GM23338 (cell line): ENCODE measurements at regions not wholly inside any gene's neighbourhood (a gene's known extent, or its start where the extent isn't known, plus 50 kb on each side); places are given as distances from the start of the nearest gene placed in this dataset.

Source experiments
- EZH2 ChIP-seq: fragments of 200-600 bp; sonication (generic); IDR thresholded peaks from one replicate; pipeline ENCODE4 v1.8.0; 2017; ENCODE audit warnings: antibody characterized with exemption, mild to moderate bottlenecking, low read depth; ENCODE audit not compliant: unreplicated experiment
- JUNB ChIP-seq: IDR thresholded peaks from one replicate; pipeline ENCODE4 v1.6.1; 2016; ENCODE audit warnings: antibody characterized with exemption; ENCODE audit not compliant: unreplicated experiment
- POLR2AphosphoS5 ChIP-seq: IDR thresholded peaks from 2 replicates; pipeline ENCODE4 v1.6.1; 2016; ENCODE audit warnings: antibody characterized with exemption, low read depth
- TF ChIP-seq, protein P1 (sequence below), 2 experiments: fragments of 200-600 bp in 1 of 2; sonication (generic) in 1 of 2; conservative IDR thresholded peaks; 2 replicates each; pipeline versions ENCODE4 v1.5.1 to v1.6.1; 2016 to 2017; ENCODE audit warnings: antibody characterized with exemption in 2 of 2, low read depth in 2 of 2, mild to moderate bottlenecking in 2 of 2, moderate library complexity in 1 of 2
- TF ChIP-seq, protein P2 (sequence below): IDR thresholded peaks from one replicate; pipeline ENCODE4 v1.6.1; 2018; ENCODE audit warnings: antibody characterized with exemption; ENCODE audit not compliant: unreplicated experiment

DNA sequence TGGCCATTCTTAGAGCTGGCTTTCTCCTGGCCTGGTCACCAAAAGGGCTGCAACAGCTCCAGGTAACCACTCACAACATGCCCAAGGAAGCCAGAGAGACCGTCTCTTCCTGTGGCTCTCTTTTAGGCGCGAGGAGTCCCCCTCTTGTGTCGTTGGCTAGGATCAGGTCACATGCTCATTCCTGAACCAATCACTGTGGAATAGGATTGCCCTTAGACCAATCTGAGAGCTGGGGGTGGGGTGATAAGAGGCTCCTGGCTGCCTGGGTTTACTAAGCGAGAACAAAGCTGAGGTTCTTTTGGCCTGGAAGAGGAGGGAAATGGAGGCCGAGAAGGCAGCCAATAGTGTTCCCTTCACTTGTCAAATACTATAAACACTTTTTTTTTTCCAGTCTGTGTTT is 452.1 kb upstream of the PROX1 start:
- TF ChIP-seq, protein P1, sequence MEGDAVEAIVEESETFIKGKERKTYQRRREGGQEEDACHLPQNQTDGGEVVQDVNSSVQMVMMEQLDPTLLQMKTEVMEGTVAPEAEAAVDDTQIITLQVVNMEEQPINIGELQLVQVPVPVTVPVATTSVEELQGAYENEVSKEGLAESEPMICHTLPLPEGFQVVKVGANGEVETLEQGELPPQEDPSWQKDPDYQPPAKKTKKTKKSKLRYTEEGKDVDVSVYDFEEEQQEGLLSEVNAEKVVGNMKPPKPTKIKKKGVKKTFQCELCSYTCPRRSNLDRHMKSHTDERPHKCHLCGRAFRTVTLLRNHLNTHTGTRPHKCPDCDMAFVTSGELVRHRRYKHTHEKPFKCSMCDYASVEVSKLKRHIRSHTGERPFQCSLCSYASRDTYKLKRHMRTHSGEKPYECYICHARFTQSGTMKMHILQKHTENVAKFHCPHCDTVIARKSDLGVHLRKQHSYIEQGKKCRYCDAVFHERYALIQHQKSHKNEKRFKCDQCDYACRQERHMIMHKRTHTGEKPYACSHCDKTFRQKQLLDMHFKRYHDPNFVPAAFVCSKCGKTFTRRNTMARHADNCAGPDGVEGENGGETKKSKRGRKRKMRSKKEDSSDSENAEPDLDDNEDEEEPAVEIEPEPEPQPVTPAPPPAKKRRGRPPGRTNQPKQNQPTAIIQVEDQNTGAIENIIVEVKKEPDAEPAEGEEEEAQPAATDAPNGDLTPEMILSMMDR (conservative IDR thresholded peaks at IDR 0.05; ENCODE audit: low read depth in 2 of 2): no peak
- TF ChIP-seq, protein P2, sequence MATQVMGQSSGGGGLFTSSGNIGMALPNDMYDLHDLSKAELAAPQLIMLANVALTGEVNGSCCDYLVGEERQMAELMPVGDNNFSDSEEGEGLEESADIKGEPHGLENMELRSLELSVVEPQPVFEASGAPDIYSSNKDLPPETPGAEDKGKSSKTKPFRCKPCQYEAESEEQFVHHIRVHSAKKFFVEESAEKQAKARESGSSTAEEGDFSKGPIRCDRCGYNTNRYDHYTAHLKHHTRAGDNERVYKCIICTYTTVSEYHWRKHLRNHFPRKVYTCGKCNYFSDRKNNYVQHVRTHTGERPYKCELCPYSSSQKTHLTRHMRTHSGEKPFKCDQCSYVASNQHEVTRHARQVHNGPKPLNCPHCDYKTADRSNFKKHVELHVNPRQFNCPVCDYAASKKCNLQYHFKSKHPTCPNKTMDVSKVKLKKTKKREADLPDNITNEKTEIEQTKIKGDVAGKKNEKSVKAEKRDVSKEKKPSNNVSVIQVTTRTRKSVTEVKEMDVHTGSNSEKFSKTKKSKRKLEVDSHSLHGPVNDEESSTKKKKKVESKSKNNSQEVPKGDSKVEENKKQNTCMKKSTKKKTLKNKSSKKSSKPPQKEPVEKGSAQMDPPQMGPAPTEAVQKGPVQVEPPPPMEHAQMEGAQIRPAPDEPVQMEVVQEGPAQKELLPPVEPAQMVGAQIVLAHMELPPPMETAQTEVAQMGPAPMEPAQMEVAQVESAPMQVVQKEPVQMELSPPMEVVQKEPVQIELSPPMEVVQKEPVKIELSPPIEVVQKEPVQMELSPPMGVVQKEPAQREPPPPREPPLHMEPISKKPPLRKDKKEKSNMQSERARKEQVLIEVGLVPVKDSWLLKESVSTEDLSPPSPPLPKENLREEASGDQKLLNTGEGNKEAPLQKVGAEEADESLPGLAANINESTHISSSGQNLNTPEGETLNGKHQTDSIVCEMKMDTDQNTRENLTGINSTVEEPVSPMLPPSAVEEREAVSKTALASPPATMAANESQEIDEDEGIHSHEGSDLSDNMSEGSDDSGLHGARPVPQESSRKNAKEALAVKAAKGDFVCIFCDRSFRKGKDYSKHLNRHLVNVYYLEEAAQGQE: no peak
- TF ChIP-seq EZH2 (no peak), POLR2AphosphoS5 (no peak), JUNB (no peak)
